ENCODE measurements at regions not wholly inside any gene's neighbourhood (a gene's known extent, or its start where the extent isn't known, plus 50 kb on each side); places are given as distances from the start of the nearest gene placed in this dataset.

DNA sequence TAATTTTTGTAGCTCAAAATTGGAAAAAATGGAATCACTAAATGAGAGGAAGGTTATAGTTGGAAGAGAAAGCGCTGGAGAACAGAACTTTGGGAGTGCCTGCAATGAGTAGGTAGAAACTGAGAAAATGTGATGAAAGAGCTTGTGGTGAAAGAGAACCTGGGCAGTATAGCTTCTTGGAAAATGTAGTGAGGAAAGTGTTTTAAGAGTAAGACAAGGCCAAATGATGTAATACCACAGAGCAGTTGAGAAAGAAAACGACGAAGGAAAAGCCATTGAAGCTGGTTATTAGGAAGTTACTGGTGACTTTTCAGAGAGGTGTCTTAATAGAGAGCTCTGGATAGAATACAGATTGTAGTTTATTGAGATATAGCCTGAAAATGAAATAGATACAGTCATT is 255.3 kb downstream of the AEBP2 start:
- no peak overlapping the region for H3K9ac ChIP-seq (ENCODE audit: low read depth, low read length)
- no peaks in the 10 kb centered on the region for H3K36me3 ChIP-seq (ENCODE audit: insufficient read depth, low read length)
- H3K4me3 ChIP-seq (ENCODE audit: low read length): no peak overlapping the region
- H3K4me1 ChIP-seq (ENCODE audit: insufficient read depth, low read length): no peaks in the 10 kb centered on the region
- 90% methylated on average over 3 of the region's 3 CpGs for WGBS
- no peak overlapping the region for H3K27ac ChIP-seq (ENCODE audit: low read depth, low read length)
- no peaks in the 10 kb centered on the region for H3K27me3 ChIP-seq (ENCODE audit: insufficient read depth, low read length)
- H3K9me3 ChIP-seq (ENCODE audit: insufficient read depth, low read depth, low read length): no peaks in the 10 kb centered on the region

DNA sequence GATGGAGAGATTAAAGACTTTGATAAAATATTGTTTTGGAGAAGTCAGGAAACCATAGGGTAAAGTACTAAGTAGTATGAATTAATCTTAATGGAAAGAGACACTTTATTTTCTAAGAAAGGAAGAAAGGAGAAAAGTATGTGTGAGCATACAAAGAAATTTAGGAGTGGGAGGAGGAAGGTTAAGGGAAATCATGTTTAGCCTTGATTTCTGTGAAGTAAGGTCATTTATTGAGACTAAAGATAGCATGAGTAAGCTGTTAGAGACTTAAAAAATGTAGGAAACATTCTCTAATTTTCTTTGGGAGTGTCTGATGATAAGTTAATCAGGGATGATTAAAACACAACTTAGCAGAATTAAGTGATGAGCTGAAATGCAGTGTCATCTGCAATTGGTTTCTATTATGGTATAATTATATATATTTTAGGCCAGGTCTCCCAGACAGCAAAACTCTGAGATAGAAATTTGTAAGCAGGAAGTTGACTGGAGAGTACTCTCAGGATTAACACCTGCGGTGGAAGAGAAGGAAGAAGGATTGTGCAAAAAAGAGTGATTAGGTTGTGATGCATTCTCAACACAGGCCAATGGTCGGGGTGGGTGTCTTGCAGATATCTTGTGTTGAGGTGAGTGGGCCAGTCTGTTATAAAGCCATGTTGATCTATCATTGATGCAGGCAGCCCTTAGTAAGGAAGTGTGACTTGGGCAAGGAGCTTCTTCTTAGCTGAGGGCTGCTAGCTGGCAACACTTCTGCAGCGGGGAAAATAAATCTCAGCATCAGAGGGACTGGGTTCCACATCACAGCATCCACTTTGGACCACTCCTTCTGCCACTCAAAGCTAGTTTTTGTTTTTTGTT is 256.2 kb downstream of the AEBP2 start:
- Histone ChIP-seq H3K9ac (ENCODE audit: low read depth, low read length) (no peak overlapping the region), H3K27ac (ENCODE audit: low read depth, low read length) (no peak overlapping the region), H3K36me3 (ENCODE audit: insufficient read depth, low read length) (no peaks in the 10 kb centered on the region), H3K27me3 (ENCODE audit: insufficient read depth, low read length) (no peaks in the 10 kb centered on the region), H3K4me1 (ENCODE audit: insufficient read depth, low read length) (no peaks in the 10 kb centered on the region), H3K9me3 (ENCODE audit: insufficient read depth, low read depth, low read length) (no peaks in the 10 kb centered on the region), H3K4me3 (ENCODE audit: low read length) (no peak overlapping the region)
- WGBS: 87% methylated on average over 3 of the region's 3 CpGs

DNA sequence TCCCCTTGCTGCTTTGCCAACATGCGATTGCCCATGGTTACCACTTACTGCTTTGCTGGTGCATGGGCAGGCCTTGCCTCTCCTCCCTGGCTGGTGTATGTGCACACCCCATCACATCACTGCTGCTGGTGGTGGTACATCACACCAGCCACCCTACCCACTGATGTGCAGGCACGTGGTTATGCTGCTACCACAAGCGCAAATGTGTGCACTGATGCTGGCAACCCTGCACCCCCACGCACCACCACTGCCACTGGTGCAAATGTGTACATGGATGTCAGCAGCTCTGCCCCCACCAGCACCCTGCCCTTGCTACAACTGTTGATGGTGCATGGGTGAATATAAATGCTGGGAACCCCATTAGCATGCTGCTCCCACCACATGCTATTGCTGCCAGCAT is 261.7 kb downstream of the AEBP2 start:
- Histone ChIP-seq H3K9me3 (ENCODE audit: insufficient read depth, low read depth, low read length) (no peaks in the 10 kb centered on the region), H3K4me1 (ENCODE audit: insufficient read depth, low read length) (no peaks in the 10 kb centered on the region), H3K27me3 (ENCODE audit: insufficient read depth, low read length) (no peaks in the 10 kb centered on the region), H3K36me3 (ENCODE audit: insufficient read depth, low read length) (no peaks in the 10 kb centered on the region), H3K9ac (ENCODE audit: low read depth, low read length) (no peak overlapping the region), H3K4me3 (ENCODE audit: low read length) (no peak overlapping the region), H3K27ac (ENCODE audit: low read depth, low read length) (no peak overlapping the region)
- WGBS: 92% methylated on average over 4 of the region's 4 CpGs

DNA sequence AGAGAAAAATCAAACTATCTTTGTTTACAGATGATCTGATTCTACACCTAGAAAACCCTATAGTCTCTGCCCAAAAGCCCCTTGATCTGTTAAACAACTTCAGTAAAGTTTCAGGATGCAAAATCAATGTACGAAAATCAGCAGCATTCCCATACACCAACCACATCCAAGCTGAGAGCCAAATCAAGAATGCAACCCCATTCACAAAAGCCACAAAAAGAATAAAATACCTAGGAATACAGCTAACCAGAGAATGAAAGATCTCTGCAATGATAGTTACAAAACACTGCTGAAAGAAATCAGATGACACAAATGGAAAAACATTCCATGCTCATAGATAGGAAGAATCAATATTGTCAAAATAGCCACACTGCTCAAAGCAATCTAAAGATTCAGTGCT is 265.7 kb downstream of the AEBP2 start:
- no peak overlapping the region for H3K4me3 ChIP-seq (ENCODE audit: low read length)
- no peaks in the 10 kb centered on the region for H3K27me3 ChIP-seq (ENCODE audit: insufficient read depth, low read length)
- H3K9ac ChIP-seq (ENCODE audit: low read depth, low read length): no peak overlapping the region
- H3K36me3 ChIP-seq (ENCODE audit: insufficient read depth, low read length): no peaks in the 10 kb centered on the region
- WGBS: 80% methylated on average over 1 of the region's 1 CpG
- H3K27ac ChIP-seq (ENCODE audit: low read depth, low read length): no peak overlapping the region
- peaks cover 7% of the 10 kb centered on the region for H3K9me3 ChIP-seq (ENCODE audit: insufficient read depth, low read depth, low read length)
- no peaks in the 10 kb centered on the region for H3K4me1 ChIP-seq (ENCODE audit: insufficient read depth, low read length)

DNA sequence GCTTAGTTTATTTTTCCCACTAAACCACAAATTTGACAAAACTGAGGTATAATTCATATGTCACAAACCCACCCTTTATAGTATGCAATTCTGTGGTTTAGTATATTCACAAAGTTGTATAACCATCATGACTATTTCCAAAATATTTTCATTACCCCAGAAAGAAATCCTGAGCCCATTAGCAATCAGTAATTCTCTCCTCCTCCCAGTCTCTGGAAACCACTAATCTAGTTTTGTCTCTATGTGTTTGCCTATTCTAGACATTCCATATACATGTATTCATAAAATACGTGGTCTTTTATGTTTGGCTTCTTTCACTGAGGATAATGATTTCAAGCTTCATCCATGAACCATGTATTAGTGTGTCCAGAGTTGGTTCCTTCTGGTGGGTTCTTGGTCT is 267.6 kb downstream of the AEBP2 start:
- Histone ChIP-seq H3K27ac (ENCODE audit: low read depth, low read length) (no peak overlapping the region), H3K9me3 (ENCODE audit: insufficient read depth, low read depth, low read length) (peaks cover 7% of the 10 kb centered on the region), H3K27me3 (ENCODE audit: insufficient read depth, low read length) (no peaks in the 10 kb centered on the region), H3K4me3 (ENCODE audit: low read length) (no peak overlapping the region), H3K36me3 (ENCODE audit: insufficient read depth, low read length) (no peaks in the 10 kb centered on the region), H3K9ac (ENCODE audit: low read depth, low read length) (no peak overlapping the region), H3K4me1 (ENCODE audit: insufficient read depth, low read length) (no peaks in the 10 kb centered on the region)
- WGBS: 86% methylated on average over 1 of the region's 1 CpG

DNA sequence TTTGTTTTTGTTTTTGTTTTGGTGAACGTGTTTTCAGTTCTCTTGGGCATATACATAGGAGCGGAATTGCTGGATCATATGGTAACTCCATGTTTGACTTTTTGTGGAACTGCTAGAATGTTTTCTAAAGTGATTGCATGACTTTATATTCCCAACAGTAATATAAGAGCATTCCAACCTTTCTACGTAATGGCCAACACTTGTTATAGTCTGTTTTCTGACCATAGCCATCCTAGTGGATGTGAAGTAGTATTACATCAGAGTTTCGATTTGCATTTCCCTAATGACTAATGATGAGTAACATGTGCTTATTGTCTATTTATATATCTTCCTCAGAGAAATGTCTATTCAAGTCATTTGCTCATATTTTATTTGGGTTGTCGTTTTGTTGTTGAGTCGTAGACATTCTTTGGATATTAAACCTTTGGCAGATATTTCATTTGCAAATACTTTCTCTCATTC is 268.7 kb downstream of the AEBP2 start:
- Histone ChIP-seq H3K27me3 (ENCODE audit: insufficient read depth, low read length) (no peaks in the 10 kb centered on the region), H3K9ac (ENCODE audit: low read depth, low read length) (no peak overlapping the region), H3K9me3 (ENCODE audit: insufficient read depth, low read depth, low read length) (peaks cover 7% of the 10 kb centered on the region), H3K27ac (ENCODE audit: low read depth, low read length) (no peak overlapping the region), H3K4me1 (ENCODE audit: insufficient read depth, low read length) (no peaks in the 10 kb centered on the region), H3K36me3 (ENCODE audit: insufficient read depth, low read length) (no peaks in the 10 kb centered on the region), H3K4me3 (ENCODE audit: low read length) (no peak overlapping the region)
- WGBS: 75% methylated on average over 2 of the region's 6 CpGs

DNA sequence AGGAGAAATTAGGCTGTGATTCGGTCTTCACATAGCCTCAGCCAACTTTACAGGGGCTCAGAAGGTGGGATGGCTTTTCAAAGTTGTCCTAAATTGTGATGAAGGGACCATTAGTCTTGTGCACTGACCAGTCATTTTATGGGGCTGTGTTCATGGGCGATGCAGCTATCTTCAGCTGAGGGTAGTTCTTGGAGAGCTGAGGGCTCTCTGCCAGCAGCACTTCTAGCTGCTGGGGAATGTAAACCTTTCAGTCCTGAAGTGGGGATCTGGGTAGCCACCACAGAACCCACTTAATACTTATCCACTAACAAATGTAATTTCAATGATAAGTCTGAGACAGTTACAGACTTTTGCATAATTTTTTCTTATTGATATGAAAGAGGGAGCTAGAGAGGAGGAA is 270.6 kb downstream of the AEBP2 start:
- no peak overlapping the region for H3K9ac ChIP-seq (ENCODE audit: low read depth, low read length)
- 69% methylated on average over 2 of the region's 2 CpGs for WGBS
- peaks cover 9% of the 10 kb centered on the region for H3K9me3 ChIP-seq (ENCODE audit: insufficient read depth, low read depth, low read length)
- H3K4me3 ChIP-seq (ENCODE audit: low read length): no peak overlapping the region
- H3K27ac ChIP-seq (ENCODE audit: low read depth, low read length): no peak overlapping the region
- H3K27me3 ChIP-seq (ENCODE audit: insufficient read depth, low read length): no peaks in the 10 kb centered on the region
- no peaks in the 10 kb centered on the region for H3K36me3 ChIP-seq (ENCODE audit: insufficient read depth, low read length)
- no peaks in the 10 kb centered on the region for H3K4me1 ChIP-seq (ENCODE audit: insufficient read depth, low read length)

DNA sequence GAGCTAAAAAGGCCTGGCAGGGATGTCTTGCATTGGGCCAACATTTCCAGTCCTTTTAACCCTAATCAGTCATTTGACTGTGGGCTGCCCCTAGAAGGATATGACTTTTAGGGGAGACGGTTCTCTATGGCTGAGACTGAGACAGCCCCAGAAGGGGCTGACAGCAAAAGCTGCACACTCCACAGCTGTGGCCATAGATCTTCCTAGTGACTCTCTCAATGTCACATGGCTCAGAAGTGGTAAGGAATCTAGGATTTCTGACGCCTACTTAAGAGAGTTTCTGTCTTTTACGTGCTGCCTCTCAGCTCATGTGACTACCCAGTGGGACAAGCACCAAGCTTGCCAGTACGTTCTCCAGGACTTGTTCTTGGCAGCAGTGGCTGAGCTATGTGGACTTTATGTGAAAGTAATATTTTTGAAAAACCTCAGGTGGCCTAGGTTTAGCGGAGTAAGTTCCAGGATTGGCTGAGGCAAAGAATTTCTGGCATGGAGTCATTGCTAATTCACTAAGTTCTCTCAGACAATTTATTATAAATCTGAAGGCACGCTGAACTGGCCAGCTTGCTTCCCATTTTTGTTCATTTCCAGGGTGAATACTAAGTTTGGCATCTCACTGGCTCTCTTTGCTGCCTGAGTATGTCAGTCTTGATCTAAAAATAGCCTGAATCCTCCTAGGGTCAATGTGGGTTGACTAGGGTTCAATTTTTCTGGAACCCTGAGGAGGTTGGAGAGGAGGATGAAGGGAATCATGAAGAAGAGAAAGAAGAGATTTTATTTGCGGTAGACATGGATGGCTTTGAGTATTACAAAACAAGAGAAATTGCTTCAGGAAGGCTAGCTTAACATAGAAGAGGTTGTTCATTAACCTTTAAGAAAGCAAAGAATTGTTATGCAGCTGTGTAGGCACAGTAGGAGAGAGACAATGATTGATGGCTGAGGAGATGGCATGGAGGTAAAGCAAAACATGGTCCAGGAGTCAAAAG is 271.8 kb downstream of the AEBP2 start:
- 78% methylated on average over 7 of the region's 7 CpGs for WGBS
- H3K36me3 ChIP-seq (ENCODE audit: insufficient read depth, low read length): no peaks in the 10 kb centered on the region
- H3K9ac ChIP-seq (ENCODE audit: low read depth, low read length): no peak overlapping the region
- H3K4me1 ChIP-seq (ENCODE audit: insufficient read depth, low read length): no peaks in the 10 kb centered on the region
- H3K9me3 ChIP-seq (ENCODE audit: insufficient read depth, low read depth, low read length): peaks cover 9% of the 10 kb centered on the region
- no peak overlapping the region for H3K27ac ChIP-seq (ENCODE audit: low read depth, low read length)
- H3K27me3 ChIP-seq (ENCODE audit: insufficient read depth, low read length): no peaks in the 10 kb centered on the region
- H3K4me3 ChIP-seq (ENCODE audit: low read length): no peak overlapping the region

DNA sequence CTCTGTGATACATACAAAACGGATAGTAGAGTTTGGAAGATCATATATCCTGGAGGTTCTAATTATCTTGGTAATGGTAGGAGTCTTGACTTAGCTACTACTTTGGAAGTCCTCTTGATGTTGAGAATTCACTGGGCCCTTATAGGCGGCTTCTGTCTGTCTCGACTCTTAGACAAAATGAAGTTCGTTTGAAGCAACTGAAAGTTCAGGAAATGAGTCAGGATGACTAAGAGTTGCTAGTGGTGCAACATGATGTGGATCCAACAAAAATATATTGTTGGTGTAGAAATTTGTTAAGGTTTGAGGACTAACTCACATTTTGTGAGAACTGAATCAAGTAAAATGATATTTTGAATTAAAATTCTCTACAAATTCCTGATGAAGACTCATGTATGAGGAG is 272.7 kb downstream of the AEBP2 start:
- Histone ChIP-seq H3K4me3 (ENCODE audit: low read length) (no peak overlapping the region), H3K4me1 (ENCODE audit: insufficient read depth, low read length) (no peaks in the 10 kb centered on the region), H3K9ac (ENCODE audit: low read depth, low read length) (no peak overlapping the region), H3K27ac (ENCODE audit: low read depth, low read length) (no peak overlapping the region), H3K27me3 (ENCODE audit: insufficient read depth, low read length) (no peaks in the 10 kb centered on the region), H3K9me3 (ENCODE audit: insufficient read depth, low read depth, low read length) (peaks cover 9% of the 10 kb centered on the region), H3K36me3 (ENCODE audit: insufficient read depth, low read length) (no peaks in the 10 kb centered on the region)
- 92% methylated on average over 4 of the region's 4 CpGs for WGBS

DNA sequence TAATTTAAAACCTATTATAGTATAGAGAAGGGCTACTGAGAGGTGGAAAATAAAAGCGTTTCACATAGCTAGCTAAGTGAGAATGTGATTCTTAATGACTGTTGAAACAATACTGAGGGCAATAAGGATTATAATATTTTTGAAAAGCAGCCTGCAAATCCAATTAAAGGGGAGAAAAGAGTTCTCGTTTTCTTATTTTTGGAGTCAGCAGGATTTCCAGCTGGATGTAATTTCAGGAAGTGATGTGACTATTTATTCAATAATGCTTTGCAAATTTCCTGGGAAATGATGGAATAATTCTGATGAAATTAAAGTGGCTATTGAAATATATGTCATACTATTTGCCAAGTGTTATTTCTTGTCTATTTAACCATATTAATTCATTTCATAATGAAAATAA is 279.1 kb downstream of the AEBP2 start:
- Histone ChIP-seq H3K27ac (ENCODE audit: low read depth, low read length) (no peak overlapping the region), H3K36me3 (ENCODE audit: insufficient read depth, low read length) (no peaks in the 10 kb centered on the region), H3K4me3 (ENCODE audit: low read length) (no peak overlapping the region), H3K27me3 (ENCODE audit: insufficient read depth, low read length) (no peaks in the 10 kb centered on the region), H3K9me3 (ENCODE audit: insufficient read depth, low read depth, low read length) (0 out of 2 replicates have a peak, but pooled peaks cover 2% of the 10 kb centered on the region), H3K9ac (ENCODE audit: low read depth, low read length) (no peak overlapping the region), H3K4me1 (ENCODE audit: insufficient read depth, low read length) (no peaks in the 10 kb centered on the region)
- 91% methylated on average over 2 of the region's 2 CpGs for WGBS

DNA sequence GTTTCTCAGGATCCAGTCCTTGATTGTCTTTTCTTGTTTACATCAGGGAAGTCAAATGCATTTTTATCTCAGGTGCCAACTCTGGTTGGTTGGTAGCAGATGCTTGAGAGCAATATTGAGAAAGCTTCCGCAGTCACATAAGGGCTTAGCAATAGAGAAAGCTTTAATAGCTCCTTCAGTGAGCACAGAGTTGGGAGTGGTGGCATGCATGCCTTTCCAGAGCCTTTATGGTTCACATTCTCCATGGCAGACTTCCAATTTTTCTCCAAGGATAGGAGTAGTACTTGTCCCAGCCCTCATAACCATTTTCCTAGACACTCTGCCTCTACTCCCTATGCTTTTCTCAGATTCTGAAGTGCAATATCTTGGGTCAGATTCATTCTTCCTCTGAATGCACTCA is 280.4 kb downstream of the AEBP2 start:
- no peaks in the 10 kb centered on the region for H3K27me3 ChIP-seq (ENCODE audit: insufficient read depth, low read length)
- WGBS: 96% methylated on average over 1 of the region's 1 CpG
- H3K9ac ChIP-seq (ENCODE audit: low read depth, low read length): no peak overlapping the region
- no peaks in the 10 kb centered on the region for H3K36me3 ChIP-seq (ENCODE audit: insufficient read depth, low read length)
- no peaks in the 10 kb centered on the region for H3K9me3 ChIP-seq (ENCODE audit: insufficient read depth, low read depth, low read length)
- no peaks in the 10 kb centered on the region for H3K4me1 ChIP-seq (ENCODE audit: insufficient read depth, low read length)
- H3K4me3 ChIP-seq (ENCODE audit: low read length): no peak overlapping the region
- no peak overlapping the region for H3K27ac ChIP-seq (ENCODE audit: low read depth, low read length)

Data from HUES64 (cell line).